ENCODE measurements at regions not wholly inside any gene's neighbourhood (a gene's known extent, or its start where the extent isn't known, plus 50 kb on each side); places are given as distances from the start of the nearest gene placed in this dataset.

DNA sequence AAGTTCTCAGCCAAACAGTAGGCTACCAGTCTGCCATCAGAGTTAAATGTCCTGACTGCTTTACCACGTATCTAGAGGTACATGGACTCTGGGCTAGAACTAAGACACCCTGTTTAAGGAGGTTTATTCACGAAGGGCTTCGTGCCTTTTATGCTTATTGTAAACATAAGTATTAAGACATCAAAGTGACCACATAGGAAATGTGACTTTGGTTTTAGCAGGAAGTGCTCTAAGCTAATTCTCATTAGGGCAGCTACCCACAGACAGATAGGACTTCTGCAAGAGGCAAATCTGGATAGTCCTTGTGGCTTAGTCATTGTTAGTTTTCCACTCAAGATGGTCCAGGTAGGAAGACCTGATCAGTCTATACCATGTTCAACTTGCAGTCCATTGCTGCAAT is 233.3 kb upstream of the MGAT5 start (continued):
- TF ChIP-seq, protein P1, sequence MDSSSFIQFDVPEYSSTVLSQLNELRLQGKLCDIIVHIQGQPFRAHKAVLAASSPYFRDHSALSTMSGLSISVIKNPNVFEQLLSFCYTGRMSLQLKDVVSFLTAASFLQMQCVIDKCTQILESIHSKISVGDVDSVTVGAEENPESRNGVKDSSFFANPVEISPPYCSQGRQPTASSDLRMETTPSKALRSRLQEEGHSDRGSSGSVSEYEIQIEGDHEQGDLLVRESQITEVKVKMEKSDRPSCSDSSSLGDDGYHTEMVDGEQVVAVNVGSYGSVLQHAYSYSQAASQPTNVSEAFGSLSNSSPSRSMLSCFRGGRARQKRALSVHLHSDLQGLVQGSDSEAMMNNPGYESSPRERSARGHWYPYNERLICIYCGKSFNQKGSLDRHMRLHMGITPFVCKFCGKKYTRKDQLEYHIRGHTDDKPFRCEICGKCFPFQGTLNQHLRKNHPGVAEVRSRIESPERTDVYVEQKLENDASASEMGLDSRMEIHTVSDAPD (CRISPR knock-in tag; IDR thresholded peaks at IDR 0.05), result no peak
- TF ChIP-seq, protein P2, sequence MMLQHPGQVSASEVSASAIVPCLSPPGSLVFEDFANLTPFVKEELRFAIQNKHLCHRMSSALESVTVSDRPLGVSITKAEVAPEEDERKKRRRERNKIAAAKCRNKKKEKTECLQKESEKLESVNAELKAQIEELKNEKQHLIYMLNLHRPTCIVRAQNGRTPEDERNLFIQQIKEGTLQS (IDR thresholded peaks at IDR 0.05), result no peak
- TF ChIP-seq, protein P2 (CRISPR knock-in tag; conservative IDR thresholded peaks at IDR 0.05), result no peak
- TF ChIP-seq KLF1 (tag; IDR thresholded peaks at IDR 0.05) (no peak), ZNF699 (CRISPR knock-in tag; IDR thresholded peaks at IDR 0.05; ENCODE audit: insufficient replicate concordance) (no peak), HDAC2 (IDR thresholded peaks at IDR 0.05) (no peak), RB1 (IDR thresholded peaks at IDR 0.05; ENCODE audit: low read depth) (no peak)
- TF ChIP-seq, protein P3, sequence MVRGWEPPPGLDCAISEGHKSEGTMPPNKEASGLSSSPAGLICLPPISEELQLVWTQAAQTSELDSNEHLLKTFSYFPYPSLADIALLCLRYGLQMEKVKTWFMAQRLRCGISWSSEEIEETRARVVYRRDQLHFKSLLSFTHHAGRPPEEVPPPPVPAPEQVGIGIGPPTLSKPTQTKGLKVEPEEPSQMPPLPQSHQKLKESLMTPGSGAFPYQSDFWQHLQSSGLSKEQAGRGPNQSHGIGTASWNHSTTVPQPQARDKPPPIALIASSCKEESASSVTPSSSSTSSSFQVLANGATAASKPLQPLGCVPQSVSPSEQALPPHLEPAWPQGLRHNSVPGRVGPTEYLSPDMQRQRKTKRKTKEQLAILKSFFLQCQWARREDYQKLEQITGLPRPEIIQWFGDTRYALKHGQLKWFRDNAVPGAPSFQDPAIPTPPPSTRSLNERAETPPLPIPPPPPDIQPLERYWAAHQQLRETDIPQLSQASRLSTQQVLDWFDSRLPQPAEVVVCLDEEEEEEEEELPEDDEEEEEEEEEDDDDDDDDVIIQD (CRISPR knock-in tag; IDR thresholded peaks at IDR 0.05), result no peak
